GM12891 (cell line): ENCODE measurements at regions not wholly inside any gene's neighbourhood (a gene's known extent, or its start where the extent isn't known, plus 50 kb on each side); places are given as distances from the start of the nearest gene placed in this dataset.

Experiments
- POLR2A ChIP-seq: IDR thresholded peaks from 2 replicates; pipeline ENCODE4 v1.6.1; 2011; ENCODE audit warnings: low read depth, low read length, control low read depth
- POLR2AphosphoS5 ChIP-seq: IDR thresholded peaks from 2 replicates; pipeline ENCODE4 v1.6.1; 2011; ENCODE audit warnings: low read depth, low read length, control low read depth
- POU2F2 ChIP-seq: IDR thresholded peaks from 2 replicates; pipeline ENCODE4 v1.6.1; 2011; ENCODE audit warnings: low read depth, mild to moderate bottlenecking, control low read depth, low read length, moderate library complexity
- TAF1 ChIP-seq: IDR thresholded peaks from 2 replicates; pipeline ENCODE4 v1.6.1; 2011; ENCODE audit warnings: low read depth, low read length, control low read depth

GRCh38 chr2:155218292-155218924 lies 519.9 kb downstream of the KCNJ3 start:
- no peak for TF ChIP-seq POU2F2
- TF ChIP-seq POLR2A: no peak
- no peak for TF ChIP-seq TAF1
- no peak for TF ChIP-seq POLR2AphosphoS5
